Inferior parietal cortex (tissue), 1 donor: ENCODE measurements at regions not wholly inside any gene's neighbourhood (a gene's known extent, or its start where the extent isn't known, plus 50 kb on each side); places are given as distances from the start of the nearest gene placed in this dataset.
"Not testable (repeated sequence)": the region's sequence is repeated elsewhere in the genome, so short reads cannot be mapped to it uniquely, and the experiment has no call there.

Experiments used
- DNase-seq: peaks from one replicate; pipeline ENCODE4 v3.0.0-alpha.2; 2016; ENCODE audit errors: extremely low spot score

- DNase-seq, result no peak
Measured at GRCh38 chr1:106393046-106393445, 663.4 kb upstream of the PRMT6 start.

- DNase-seq, result no peak
Measured at GRCh38 chr1:106396020-106396419, 660.5 kb upstream of the PRMT6 start.

- no peak for DNase-seq
Measured at GRCh38 chr1:106398391-106398790, 658.1 kb upstream of the PRMT6 start.

GRCh38 chr1:106406114-106406513 lies 650.4 kb upstream of the PRMT6 start:
- no peak for DNase-seq

- DNase-seq, result not testable (repeated sequence)
Measured at GRCh38 chr1:106412321-106412720, 644.2 kb upstream of the PRMT6 start.

GRCh38 chr1:106435269-106435668 lies 621.2 kb upstream of the PRMT6 start:
- no peak for DNase-seq

GRCh38 chr1:106439475-106439874 lies 617.0 kb upstream of the PRMT6 start:
- DNase-seq, result no peak

- DNase-seq, result no peak
Measured at GRCh38 chr1:106447466-106447865, 609.0 kb upstream of the PRMT6 start.

- no peak for DNase-seq
Measured at GRCh38 chr1:106456832-106457231, 599.6 kb upstream of the PRMT6 start.

- DNase-seq, result no peak
Measured at GRCh38 chr1:106457368-106457767, 599.1 kb upstream of the PRMT6 start.

GRCh38 chr1:106458866-106459265 lies 597.6 kb upstream of the PRMT6 start:
- no peak for DNase-seq

- no peak for DNase-seq
Measured at GRCh38 chr1:106459418-106459817, 597.1 kb upstream of the PRMT6 start.

GRCh38 chr1:106465666-106466065 lies 590.8 kb upstream of the PRMT6 start:
- no peak for DNase-seq

GRCh38 chr1:106480629-106481028 lies 575.8 kb upstream of the PRMT6 start:
- DNase-seq, result no peak

GRCh38 chr1:106492880-106493279 lies 563.6 kb upstream of the PRMT6 start:
- DNase-seq, result no peak

GRCh38 chr1:106494646-106495045 lies 561.8 kb upstream of the PRMT6 start:
- DNase-seq, result no peak

- DNase-seq, result no peak
Measured at GRCh38 chr1:106498238-106498637, 558.2 kb upstream of the PRMT6 start.

GRCh38 chr1:106502659-106503058 lies 553.8 kb upstream of the PRMT6 start:
- no peak for DNase-seq

GRCh38 chr1:106515375-106515774 lies 541.1 kb upstream of the PRMT6 start:
- no peak for DNase-seq

- DNase-seq, result no peak
Measured at GRCh38 chr1:106517224-106517623, 539.2 kb upstream of the PRMT6 start.

- DNase-seq, result no peak
Measured at GRCh38 chr1:106523497-106523896, 533.0 kb upstream of the PRMT6 start.

GRCh38 chr1:106524631-106525030 lies 531.8 kb upstream of the PRMT6 start:
- DNase-seq, result no peak

GRCh38 chr1:106526650-106527049 lies 529.8 kb upstream of the PRMT6 start:
- DNase-seq, result no peak

- DNase-seq, result no peak
Measured at GRCh38 chr1:106534612-106535011, 521.9 kb upstream of the PRMT6 start.

- DNase-seq, result no peak
Measured at GRCh38 chr1:106536741-106537140, 519.7 kb upstream of the PRMT6 start.
